Panc1 (cell line): ENCODE measurements at regions not wholly inside any gene's neighbourhood (a gene's known extent, or its start where the extent isn't known, plus 50 kb on each side); places are given as distances from the start of the nearest gene placed in this dataset.

ENCODE experiments used
- ATAC-seq: fragments of 200-7000 bp; cut with Tn5 transposase; 2 replicates; pipeline ENCODE4 v1.9.1; 2020; ENCODE audit warnings: mild to moderate bottlenecking, moderate library complexity
- BruUV-seq: library from RNA; stranded (reverse); fragments of 400-500 nt; replicated peaks from 2 replicates; lab custom pipeline; 2021; lab: Mats Ljungman, UMichigan
- CTCF ChIA-PET: fragments of 300-600 bp; sonication (Branson Sonifier 250); formaldehyde crosslinking; loops from one replicate; lab custom pipeline; 2022; ENCODE audit warnings: antibody characterized with exemption; lab: Charles Lee
- POLR2A ChIA-PET: fragments of 300-600 bp; sonication (Branson Sonifier 250); formaldehyde crosslinking; loops from one replicate; lab custom pipeline; 2022; ENCODE audit warnings: antibody characterized with exemption; lab: Charles Lee
- DNase-seq: peaks from one replicate; pipeline ENCODE4 v3.0.0-alpha.2; 2010; ENCODE audit warnings: low read depth, low spot score
- H3K27ac ChIP-seq: 2 replicates; pipeline ENCODE4 v1.5.1; 2011; ENCODE audit warnings: mild to moderate bottlenecking, low read length, inconsistent platforms
- H3K27me3 ChIP-seq: fragments of 200-500 bp; sonication (Bioruptor generic); 2 replicates; pipeline ENCODE4 v1.6.0; 2014; ENCODE audit warnings: low read length, inconsistent platforms; ENCODE audit not compliant: control insufficient read depth, insufficient read depth
- H3K36me3 ChIP-seq: fragments of 200-500 bp; sonication (Bioruptor generic); 2 replicates; pipeline ENCODE4 v1.5.1; 2014; ENCODE audit warnings: inconsistent platforms, mild to moderate bottlenecking, low read length, moderate library complexity; ENCODE audit not compliant: control insufficient read depth, insufficient read depth
- H3K4me1 ChIP-seq: 2 replicates; pipeline ENCODE4 v1.5.1; 2011; ENCODE audit warnings: inconsistent platforms, mild to moderate bottlenecking, low read length, moderate library complexity; ENCODE audit not compliant: control insufficient read depth, insufficient read depth
- H3K4me3 ChIP-seq, 2 experiments: 2 replicates each; pipeline ENCODE4 v1.5.1; 2011 to 2012; ENCODE audit warnings: low read depth in 2 of 2, low read length in 2 of 2, mild to moderate bottlenecking in 2 of 2, inconsistent platforms in 1 of 2, moderate library complexity in 1 of 2
- H3K9me3 ChIP-seq: fragments of 200-500 bp; sonication (Bioruptor generic); 2 replicates; pipeline ENCODE4 v1.5.1; 2014; ENCODE audit warnings: low read depth, mild to moderate bottlenecking, inconsistent platforms, low read length, moderate library complexity; ENCODE audit not compliant: control insufficient read depth, insufficient read depth
- POLR2AphosphoS5 ChIP-seq: IDR thresholded peaks from 2 replicates; pipeline ENCODE4 v1.6.1; 2012; ENCODE audit warnings: mild to moderate bottlenecking, low read depth, low read length, moderate library complexity
- SIN3A ChIP-seq: IDR thresholded peaks from 2 replicates; pipeline ENCODE4 v1.6.1; 2012; ENCODE audit warnings: low read depth, mild to moderate bottlenecking, low read length, moderate library complexity, borderline replicate concordance; ENCODE audit not compliant: insufficient read depth
- TCF7L2 ChIP-seq: IDR thresholded peaks from 2 replicates; pipeline ENCODE4 v1.6.1; 2011; ENCODE audit warnings: mild to moderate bottlenecking, low read depth, low read length, inconsistent platforms
- in situ Hi-C: cut with HindIII; loops from 2 replicates; pipeline ENCODE4 v1.10.0; 2016; ENCODE audit warnings: low sequenced_read_pairs, low pct_unique_long_range_greater_than_20kb
- intact Hi-C: fragments of 100-400 bp; cut with micrococcal nuclease; formaldehyde crosslinking; loops from one replicate; pipeline ENCODE4 v1.10.0; 2022; ENCODE audit not compliant: unreplicated experiment
- TF ChIP-seq, protein P1 (sequence below), 2 experiments: IDR thresholded peaks; 2 replicates each; pipeline ENCODE4 v1.6.1; 2011 to 2012; ENCODE audit warnings: low read depth in 2 of 2, control low read depth in 1 of 2, low read length in 1 of 2, mild to moderate bottlenecking in 1 of 2, moderate library complexity in 1 of 2; ENCODE audit not compliant: insufficient read depth in 1 of 2
- TF ChIP-seq, protein P2 (sequence below): fragments of 450-650 bp; IDR thresholded peaks from 2 replicates; pipeline ENCODE4 v1.5.1; 2017; ENCODE audit warnings: mild to moderate bottlenecking

DNA sequence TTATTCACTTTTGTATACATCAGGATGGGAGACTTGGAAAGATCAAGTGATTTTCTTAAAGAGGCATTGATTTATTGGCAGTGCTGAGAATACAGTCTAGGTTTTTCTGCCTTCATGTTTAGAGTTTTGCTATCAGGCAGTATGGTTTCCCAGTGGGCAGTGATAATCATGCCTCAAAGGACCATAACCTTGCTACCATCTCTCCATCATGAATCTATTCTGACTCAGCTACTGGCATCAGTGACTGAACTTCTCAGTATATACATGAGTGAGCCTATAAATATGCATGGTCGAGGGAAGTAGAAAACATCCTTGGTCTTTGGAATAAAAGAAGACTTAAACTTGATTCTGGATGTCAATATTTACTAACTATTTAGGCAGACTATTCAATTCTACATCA, 562.0 kb upstream of the AADAT start:
- intact Hi-C loops, result no loop called here
- DNase-seq, result no peak
- POLR2A ChIA-PET, result no interaction called here
- Histone ChIP-seq H3K27ac (no peak overlapping the region), H3K4me1 (no peaks in the 10 kb centered on the region), H3K36me3 (no peaks in the 10 kb centered on the region), H3K9me3 (no peaks in the 10 kb centered on the region), H3K4me3 (no peak overlapping the region), H3K27me3 (no peaks in the 10 kb centered on the region)
- TF ChIP-seq SIN3A (no peak), POLR2AphosphoS5 (no peak)
- TF ChIP-seq, protein P1, sequence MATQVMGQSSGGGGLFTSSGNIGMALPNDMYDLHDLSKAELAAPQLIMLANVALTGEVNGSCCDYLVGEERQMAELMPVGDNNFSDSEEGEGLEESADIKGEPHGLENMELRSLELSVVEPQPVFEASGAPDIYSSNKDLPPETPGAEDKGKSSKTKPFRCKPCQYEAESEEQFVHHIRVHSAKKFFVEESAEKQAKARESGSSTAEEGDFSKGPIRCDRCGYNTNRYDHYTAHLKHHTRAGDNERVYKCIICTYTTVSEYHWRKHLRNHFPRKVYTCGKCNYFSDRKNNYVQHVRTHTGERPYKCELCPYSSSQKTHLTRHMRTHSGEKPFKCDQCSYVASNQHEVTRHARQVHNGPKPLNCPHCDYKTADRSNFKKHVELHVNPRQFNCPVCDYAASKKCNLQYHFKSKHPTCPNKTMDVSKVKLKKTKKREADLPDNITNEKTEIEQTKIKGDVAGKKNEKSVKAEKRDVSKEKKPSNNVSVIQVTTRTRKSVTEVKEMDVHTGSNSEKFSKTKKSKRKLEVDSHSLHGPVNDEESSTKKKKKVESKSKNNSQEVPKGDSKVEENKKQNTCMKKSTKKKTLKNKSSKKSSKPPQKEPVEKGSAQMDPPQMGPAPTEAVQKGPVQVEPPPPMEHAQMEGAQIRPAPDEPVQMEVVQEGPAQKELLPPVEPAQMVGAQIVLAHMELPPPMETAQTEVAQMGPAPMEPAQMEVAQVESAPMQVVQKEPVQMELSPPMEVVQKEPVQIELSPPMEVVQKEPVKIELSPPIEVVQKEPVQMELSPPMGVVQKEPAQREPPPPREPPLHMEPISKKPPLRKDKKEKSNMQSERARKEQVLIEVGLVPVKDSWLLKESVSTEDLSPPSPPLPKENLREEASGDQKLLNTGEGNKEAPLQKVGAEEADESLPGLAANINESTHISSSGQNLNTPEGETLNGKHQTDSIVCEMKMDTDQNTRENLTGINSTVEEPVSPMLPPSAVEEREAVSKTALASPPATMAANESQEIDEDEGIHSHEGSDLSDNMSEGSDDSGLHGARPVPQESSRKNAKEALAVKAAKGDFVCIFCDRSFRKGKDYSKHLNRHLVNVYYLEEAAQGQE (IDR thresholded peaks at IDR 0.05; ENCODE audit: insufficient read depth in 1 of 2, low read depth in 2 of 2, low read length in 1 of 2), result no peak
- BruUV-seq, result no TSS peak
- ATAC-seq, result no peak
- CTCF ChIA-PET, result no interaction called here
- in situ Hi-C loops, result no loop called here

DNA sequence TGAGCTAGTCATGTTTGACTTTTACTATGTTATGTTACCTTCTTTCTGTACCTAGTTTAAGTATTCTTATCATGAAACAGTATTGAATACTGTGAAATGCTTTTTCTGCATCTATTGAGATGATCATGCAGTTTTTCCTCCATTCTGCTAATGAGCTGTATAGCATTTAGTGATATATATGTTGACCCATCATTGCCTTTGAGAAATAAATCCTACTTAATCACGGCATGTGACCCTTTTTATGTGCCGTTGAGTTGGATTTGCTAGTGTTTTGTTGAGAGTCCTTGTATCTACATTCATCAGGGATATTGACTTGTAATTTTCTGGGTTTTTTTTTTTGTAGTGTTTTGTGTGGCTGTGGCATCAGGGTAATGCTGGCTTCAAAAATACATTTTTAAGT, 537.7 kb upstream of the AADAT start:
- Histone ChIP-seq H3K27ac (no peak overlapping the region), H3K9me3 (no peaks in the 10 kb centered on the region), H3K4me1 (no peaks in the 10 kb centered on the region), H3K36me3 (no peaks in the 10 kb centered on the region), H3K4me3 (no peak overlapping the region), H3K27me3 (no peaks in the 10 kb centered on the region)
- no TSS peak for BruUV-seq
- no peak for ATAC-seq
- ChIA-PET CTCF (no interaction called here), POLR2A (no interaction called here)
- TF ChIP-seq POLR2AphosphoS5 (no peak), TCF7L2 (no peak), SIN3A (no peak)
- TF ChIP-seq, protein P1 (IDR thresholded peaks at IDR 0.05; ENCODE audit: insufficient read depth in 1 of 2, low read depth in 2 of 2, low read length in 1 of 2), result no peak
- TF ChIP-seq, protein P2, sequence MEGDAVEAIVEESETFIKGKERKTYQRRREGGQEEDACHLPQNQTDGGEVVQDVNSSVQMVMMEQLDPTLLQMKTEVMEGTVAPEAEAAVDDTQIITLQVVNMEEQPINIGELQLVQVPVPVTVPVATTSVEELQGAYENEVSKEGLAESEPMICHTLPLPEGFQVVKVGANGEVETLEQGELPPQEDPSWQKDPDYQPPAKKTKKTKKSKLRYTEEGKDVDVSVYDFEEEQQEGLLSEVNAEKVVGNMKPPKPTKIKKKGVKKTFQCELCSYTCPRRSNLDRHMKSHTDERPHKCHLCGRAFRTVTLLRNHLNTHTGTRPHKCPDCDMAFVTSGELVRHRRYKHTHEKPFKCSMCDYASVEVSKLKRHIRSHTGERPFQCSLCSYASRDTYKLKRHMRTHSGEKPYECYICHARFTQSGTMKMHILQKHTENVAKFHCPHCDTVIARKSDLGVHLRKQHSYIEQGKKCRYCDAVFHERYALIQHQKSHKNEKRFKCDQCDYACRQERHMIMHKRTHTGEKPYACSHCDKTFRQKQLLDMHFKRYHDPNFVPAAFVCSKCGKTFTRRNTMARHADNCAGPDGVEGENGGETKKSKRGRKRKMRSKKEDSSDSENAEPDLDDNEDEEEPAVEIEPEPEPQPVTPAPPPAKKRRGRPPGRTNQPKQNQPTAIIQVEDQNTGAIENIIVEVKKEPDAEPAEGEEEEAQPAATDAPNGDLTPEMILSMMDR, result no peak
- in situ Hi-C loops, result no loop called here
- no peak for DNase-seq
- intact Hi-C loops, result no loop called here
